ENCODE measurements at regions not wholly inside any gene's neighbourhood (a gene's known extent, or its start where the extent isn't known, plus 50 kb on each side); places are given as distances from the start of the nearest gene placed in this dataset.

DNA sequence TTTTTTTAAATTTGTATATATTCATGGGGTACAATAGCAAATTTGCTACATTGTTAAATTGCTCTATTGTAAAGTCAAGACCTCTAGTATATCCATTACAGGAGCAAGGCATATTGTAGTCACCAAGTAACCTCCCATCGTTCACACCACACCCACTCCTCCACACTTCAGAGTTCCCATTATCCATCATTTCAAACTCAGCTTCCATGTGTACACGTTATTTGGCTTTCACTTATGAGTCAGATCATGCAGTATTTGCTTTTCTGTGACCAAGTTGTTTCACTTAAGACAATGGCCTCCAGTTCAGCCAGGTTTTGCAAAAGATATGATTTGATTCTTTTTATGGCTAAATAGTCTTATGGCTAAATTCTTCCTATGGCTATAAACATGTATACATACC, 2614.2 kb downstream of the PCDH7 start:
- Histone ChIP-seq H3K9me3 (peaks cover 0 to 53% (median 9%) of the 10 kb centered on the region in 11 donors), H3K4me1 (no peaks in the 10 kb centered on the region), H3K27me3 (no peaks in the 10 kb centered on the region), H3K4me3 (no peak overlapping the region), H3K27ac (no peak overlapping the region), H3K36me3 (no peaks in the 10 kb centered on the region)
- no peak for ATAC-seq
- 67 to 73% methylated on average over 2 of the region's 2 CpGs for WGBS, 2 donors
- intact Hi-C loops (cut with DNase I) = no loop called here
- TF ChIP-seq, protein P1, sequence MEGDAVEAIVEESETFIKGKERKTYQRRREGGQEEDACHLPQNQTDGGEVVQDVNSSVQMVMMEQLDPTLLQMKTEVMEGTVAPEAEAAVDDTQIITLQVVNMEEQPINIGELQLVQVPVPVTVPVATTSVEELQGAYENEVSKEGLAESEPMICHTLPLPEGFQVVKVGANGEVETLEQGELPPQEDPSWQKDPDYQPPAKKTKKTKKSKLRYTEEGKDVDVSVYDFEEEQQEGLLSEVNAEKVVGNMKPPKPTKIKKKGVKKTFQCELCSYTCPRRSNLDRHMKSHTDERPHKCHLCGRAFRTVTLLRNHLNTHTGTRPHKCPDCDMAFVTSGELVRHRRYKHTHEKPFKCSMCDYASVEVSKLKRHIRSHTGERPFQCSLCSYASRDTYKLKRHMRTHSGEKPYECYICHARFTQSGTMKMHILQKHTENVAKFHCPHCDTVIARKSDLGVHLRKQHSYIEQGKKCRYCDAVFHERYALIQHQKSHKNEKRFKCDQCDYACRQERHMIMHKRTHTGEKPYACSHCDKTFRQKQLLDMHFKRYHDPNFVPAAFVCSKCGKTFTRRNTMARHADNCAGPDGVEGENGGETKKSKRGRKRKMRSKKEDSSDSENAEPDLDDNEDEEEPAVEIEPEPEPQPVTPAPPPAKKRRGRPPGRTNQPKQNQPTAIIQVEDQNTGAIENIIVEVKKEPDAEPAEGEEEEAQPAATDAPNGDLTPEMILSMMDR (IDR thresholded peaks at IDR 0.05) = no peak
- DNase-seq = no peak

DNA sequence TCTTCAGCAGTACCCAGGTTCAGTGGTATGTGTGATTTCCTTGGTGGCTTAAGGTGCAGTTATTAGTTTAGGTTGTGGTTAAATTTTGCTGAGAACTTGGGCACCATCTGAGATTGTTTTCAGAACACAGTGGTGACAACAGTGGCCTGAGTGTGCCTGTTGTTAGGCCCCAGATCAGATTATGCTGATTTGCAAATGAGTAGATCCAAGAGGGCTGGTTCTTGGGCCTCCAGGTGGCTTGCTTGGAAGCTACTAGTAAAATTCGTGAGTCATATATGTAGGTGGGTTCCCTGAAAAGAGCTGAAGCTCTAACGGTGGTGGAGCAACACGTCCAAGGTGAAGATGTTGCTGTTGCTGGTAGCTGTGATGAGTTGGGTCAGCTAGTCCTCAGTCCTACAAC, 2619.6 kb downstream of the PCDH7 start:
- 69 to 76% methylated on average over 3 of the region's 3 CpGs for WGBS, 2 donors
- H3K36me3 ChIP-seq = no peaks in the 10 kb centered on the region
- DNase-seq (no peak), ATAC-seq (no peak)
- no peaks in the 10 kb centered on the region for H3K27me3 ChIP-seq
- no peak overlapping the region for H3K4me3 ChIP-seq
- intact Hi-C loops (cut with DNase I) = no loop called here
- H3K27ac ChIP-seq = no peak overlapping the region
- H3K4me1 ChIP-seq = no peaks in the 10 kb centered on the region
- TF ChIP-seq, protein P1 (IDR thresholded peaks at IDR 0.05) = no peak
- H3K9me3 ChIP-seq = peaks cover 0 to 52% (median 9%) of the 10 kb centered on the region in 11 donors

DNA sequence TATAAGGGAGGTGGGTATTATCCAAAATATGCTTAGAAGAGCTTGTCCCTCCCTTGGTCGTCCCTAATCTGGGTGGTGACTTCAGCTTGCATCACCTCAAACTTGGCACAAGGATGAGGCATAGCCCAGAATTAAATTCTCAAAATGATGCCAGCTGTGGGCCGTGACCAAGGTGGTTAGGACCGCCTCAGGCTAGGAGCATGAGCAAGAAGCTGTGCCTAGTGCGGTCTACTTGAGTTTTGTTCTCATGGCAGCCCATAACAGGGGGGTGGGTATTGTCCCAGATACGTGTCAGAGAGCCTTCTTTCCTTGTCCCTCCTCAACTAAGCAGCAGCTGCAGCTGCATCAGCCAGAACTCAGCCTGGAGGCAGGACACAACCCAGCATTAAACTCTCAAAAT, 2620.0 kb downstream of the PCDH7 start:
- Histone ChIP-seq H3K27me3 (no peaks in the 10 kb centered on the region), H3K9me3 (peaks cover 0 to 52% (median 9%) of the 10 kb centered on the region in 11 donors), H3K27ac (no peak overlapping the region), H3K36me3 (no peaks in the 10 kb centered on the region), H3K4me1 (no peaks in the 10 kb centered on the region), H3K4me3 (no peak overlapping the region)
- TF ChIP-seq, protein P1 (IDR thresholded peaks at IDR 0.05) = no peak
- DNase-seq (no peak), ATAC-seq (no peak)
- intact Hi-C loops (cut with DNase I) = no loop called here
- 75 to 82% methylated on average over 5 of the region's 5 CpGs for WGBS, 2 donors

DNA sequence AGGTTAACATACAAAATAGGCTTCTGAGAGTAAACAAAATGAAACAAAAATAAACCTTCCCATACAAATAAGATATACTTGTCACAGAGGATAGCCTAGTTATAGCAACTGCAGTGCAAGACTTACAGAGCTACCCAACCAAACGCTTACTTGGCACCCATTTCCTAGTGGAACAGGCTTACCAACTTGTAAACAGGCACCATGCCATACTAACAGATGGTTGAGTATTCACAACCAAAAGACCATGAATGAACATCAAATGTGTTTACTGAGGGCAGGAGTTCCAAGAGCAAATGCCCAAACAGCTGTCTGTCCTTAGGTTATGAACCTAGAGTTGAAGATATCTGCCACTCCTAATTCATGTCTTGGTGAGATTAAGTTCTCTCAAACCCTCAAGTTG, 2629.2 kb downstream of the PCDH7 start:
- H3K4me1 ChIP-seq = no peaks in the 10 kb centered on the region
- H3K27ac ChIP-seq = no peak overlapping the region
- 82 to 90% methylated on average over 1 of the region's 1 CpG for WGBS, 2 donors
- no peak for DNase-seq
- H3K9me3 ChIP-seq = no peaks in the 10 kb centered on the region
- no peaks in the 10 kb centered on the region for H3K27me3 ChIP-seq
- no peak overlapping the region for H3K4me3 ChIP-seq
- intact Hi-C loops (cut with DNase I) = no loop called here
- no peaks in the 10 kb centered on the region for H3K36me3 ChIP-seq
- TF ChIP-seq, protein P1 (IDR thresholded peaks at IDR 0.05) = no peak
- ATAC-seq = no peak

DNA sequence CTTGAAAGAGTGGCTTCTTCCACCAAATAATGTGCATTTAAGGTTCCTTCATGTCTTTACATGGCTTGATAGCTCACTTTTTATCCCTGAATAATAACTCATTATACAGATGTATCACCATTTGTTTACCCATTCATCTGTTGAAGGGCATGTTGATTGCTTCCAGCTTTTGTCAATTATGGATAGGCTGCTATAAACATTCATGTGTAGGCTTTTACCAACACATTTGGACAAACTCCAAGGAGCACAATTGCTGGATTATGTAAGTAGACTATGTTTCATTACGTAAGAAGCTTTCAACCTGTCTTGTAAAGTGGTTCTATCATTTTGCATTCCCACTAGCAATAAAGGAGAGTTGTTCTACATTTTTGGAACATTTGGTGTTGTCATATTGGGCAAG, 2637.0 kb downstream of the PCDH7 start:
- intact Hi-C loops (cut with DNase I) = no loop called here
- ATAC-seq (no peak), DNase-seq (no peak)
- peaks cover 0 to 3% (median 0%) of the 10 kb centered on the region in 11 donors for H3K9me3 ChIP-seq
- H3K27ac ChIP-seq = no peak overlapping the region
- H3K36me3 ChIP-seq = no peaks in the 10 kb centered on the region
- no peaks in the 10 kb centered on the region for H3K27me3 ChIP-seq
- TF ChIP-seq, protein P1 (IDR thresholded peaks at IDR 0.05) = no peak
- 67 to 75% methylated on average over 1 of the region's 1 CpG for WGBS, 2 donors
- H3K4me1 ChIP-seq = no peaks in the 10 kb centered on the region
- no peak overlapping the region for H3K4me3 ChIP-seq
